SK-N-SH (cell line): ENCODE measurements at regions not wholly inside any gene's neighbourhood (a gene's known extent, or its start where the extent isn't known, plus 50 kb on each side); places are given as distances from the start of the nearest gene placed in this dataset.

Experiments used
- CTCF ChIA-PET: fragments of 300-600, 350-600 bp; formaldehyde crosslinking; extraction: SDS; loops from one replicate; lab custom pipeline; 2021; lab: Yijun Ruan, JAX
- POLR2A ChIA-PET: fragments of 350-600 bp; sonication (Branson Sonifier 250); formaldehyde crosslinking; extraction: SDS; loops from one replicate; lab custom pipeline; 2020; ENCODE audit warnings: antibody characterized with exemption, inconsistent platforms; lab: Yijun Ruan, JAX
- DNase-seq: peaks from one replicate; pipeline ENCODE4 v3.0.0; 2012
- H2AFZ ChIP-seq: fragments of 200-600 bp; sonication (generic); 2 replicates; pipeline ENCODE4 v1.8.1; 2016; ENCODE audit warnings: antibody characterized with exemption, mild to moderate bottlenecking, low read depth
- H3F3A ChIP-seq: fragments of 200-600 bp; sonication (generic); replicated peaks from 2 replicates; pipeline ENCODE3; 2016; ENCODE audit warnings: antibody characterized with exemption, mild to moderate bottlenecking; ENCODE audit not compliant: insufficient read depth
- H3K27ac ChIP-seq, 2 experiments: fragments of 200-500 bp in 1 of 2; fragments of 200-600 bp in 1 of 2; sonication (Bioruptor generic) in 1 of 2; sonication (generic), shearing (Covaris generic) in 1 of 2; 2 replicates each; pipeline versions ENCODE4 v1.5.1 to v1.6.1; 2014 to 2016; ENCODE audit warnings: low read depth in 2 of 2, inconsistent platforms in 1 of 2, low read length in 1 of 2, mild to moderate bottlenecking in 1 of 2, mixed read lengths in 1 of 2
- H3K27me3 ChIP-seq: fragments of 200-600 bp; sonication (generic), shearing (Covaris generic); 2 replicates; pipeline ENCODE4 v1.6.1; 2016; ENCODE audit warnings: mixed run types; ENCODE audit not compliant: insufficient read depth
- H3K36me3 ChIP-seq, 2 experiments: fragments of 200-500 bp in 1 of 2; fragments of 200-600 bp in 1 of 2; sonication (Bioruptor generic) in 1 of 2; sonication (generic) in 1 of 2; replicated peaks in 1 of 2; 2 replicates each; pipeline versions ENCODE3 to v1.5.1; 2014 to 2016; ENCODE audit warnings: low read length in 1 of 2, mild to moderate bottlenecking in 1 of 2; ENCODE audit not compliant: insufficient read depth in 2 of 2, control insufficient read depth in 1 of 2
- H3K4me1 ChIP-seq, 2 experiments: fragments of 200-500 bp in 1 of 2; fragments of 200-600 bp in 1 of 2; sonication (Bioruptor generic) in 1 of 2; sonication (generic), shearing (Covaris generic) in 1 of 2; 2 replicates each; pipeline versions ENCODE4 v1.5.1 to v1.6.1; 2014 to 2016; ENCODE audit warnings: low read depth in 1 of 2, low read length in 1 of 2, mixed run types in 1 of 2; ENCODE audit not compliant: insufficient read depth in 2 of 2, control insufficient read depth in 1 of 2
- H3K4me2 ChIP-seq: fragments of 200-600 bp; sonication (generic), shearing (Covaris generic); 2 replicates; pipeline ENCODE4 v1.6.1; 2017; ENCODE audit warnings: mixed run types
- H3K4me3 ChIP-seq, 2 experiments: fragments of 200-500 bp in 1 of 2; fragments of 200-600 bp in 1 of 2; sonication (Bioruptor generic) in 1 of 2; sonication (generic), shearing (Covaris generic) in 1 of 2; 2 replicates each; pipeline versions ENCODE4 v1.5.1 to v1.8.1; 2014 to 2016; ENCODE audit warnings: low read depth in 2 of 2, inconsistent platforms in 1 of 2, low read length in 1 of 2, mild to moderate bottlenecking in 1 of 2, mixed read lengths in 1 of 2, moderate library complexity in 1 of 2
- H3K79me2 ChIP-seq: fragments of 200-600 bp; sonication (generic); 2 replicates; pipeline ENCODE4 v1.8.1; 2017; ENCODE audit warnings: mild to moderate bottlenecking; ENCODE audit not compliant: insufficient read depth
- H3K9ac ChIP-seq: fragments of 200-600 bp; sonication (generic); 2 replicates; pipeline ENCODE4 v1.6.1; 2017; ENCODE audit warnings: mixed run types
- H3K9me2 ChIP-seq: fragments of 200-600 bp; sonication (generic); 2 replicates; pipeline ENCODE4 v1.6.1; 2017; ENCODE audit warnings: mixed run types
- H3K9me3 ChIP-seq: fragments of 200-600 bp; sonication (generic); 2 replicates; pipeline ENCODE4 v1.6.1; 2017; ENCODE audit warnings: mixed run types, mild to moderate bottlenecking, moderate library complexity
- H4K20me1 ChIP-seq: fragments of 200-600 bp; sonication (generic); 2 replicates; pipeline ENCODE4 v1.6.1; 2017; ENCODE audit warnings: mild to moderate bottlenecking, mixed run types; ENCODE audit not compliant: insufficient read depth
- CHD2 ChIP-seq: fragments of 150-350 bp; IDR thresholded peaks from 2 replicates; pipeline ENCODE4 v1.6.1; 2018; ENCODE audit warnings: low read length; ENCODE audit not compliant: partially characterized antibody
- CTCF ChIP-seq: fragments of 200-600 bp; sonication (generic); IDR thresholded peaks from 2 replicates; pipeline ENCODE4 v1.6.1; 2017; ENCODE audit warnings: antibody characterized with exemption, mild to moderate bottlenecking, moderate library complexity
- ELF1 ChIP-seq: IDR thresholded peaks from 2 replicates; pipeline ENCODE4 v1.4.0; 2012
- EP300 ChIP-seq, 2 experiments: IDR thresholded peaks; 2 replicates each; pipeline versions ENCODE4 v1.4.0 to v1.6.1; 2012; ENCODE audit warnings: borderline replicate concordance in 1 of 2, low read depth in 1 of 2, low read length in 1 of 2
- EZH2phosphoT487 ChIP-seq: fragments of 200-600 bp; sonication (generic); IDR thresholded peaks from 2 replicates; pipeline ENCODE4 v1.6.1; 2017; ENCODE audit warnings: low read depth, mixed run types, mild to moderate bottlenecking, antibody characterized with exemption, moderate library complexity, borderline replicate concordance
- FOSL2 ChIP-seq: IDR thresholded peaks from 2 replicates; pipeline ENCODE4 v1.4.0; 2012; ENCODE audit warnings: low read depth, mild to moderate bottlenecking, moderate library complexity, borderline replicate concordance
- FOXJ3 ChIP-seq: sonication (generic); formaldehyde crosslinking; IDR thresholded peaks from 2 replicates; pipeline ENCODE4 v1.5.1; 2020; ENCODE audit warnings: mild to moderate bottlenecking, missing genetic modification reagents
- FOXM1 ChIP-seq: IDR thresholded peaks from 2 replicates; pipeline ENCODE4 v1.4.0; 2012; ENCODE audit warnings: low read depth, mild to moderate bottlenecking
- GABPA ChIP-seq: IDR thresholded peaks from 2 replicates; pipeline ENCODE4 v1.4.0; 2012; ENCODE audit warnings: low read depth, mild to moderate bottlenecking
- GATA2 ChIP-seq: sonication (generic); formaldehyde crosslinking; IDR thresholded peaks from 2 replicates; pipeline ENCODE4 v1.5.0; 2020; ENCODE audit warnings: mild to moderate bottlenecking, missing genetic modification reagents
- IRF3 ChIP-seq: fragments of 150-350 bp; IDR thresholded peaks from 2 replicates; pipeline ENCODE4 v1.6.1; 2016; ENCODE audit warnings: mild to moderate bottlenecking, low read depth, low read length
- JUND ChIP-seq: IDR thresholded peaks from 2 replicates; pipeline ENCODE4 v1.4.0; 2012
- MEF2A ChIP-seq: IDR thresholded peaks from 2 replicates; pipeline ENCODE4 v1.4.0; 2012; ENCODE audit warnings: low read depth, borderline replicate concordance
- MXI1 ChIP-seq: IDR thresholded peaks from 2 replicates; pipeline ENCODE4 v1.6.1; 2012; ENCODE audit warnings: mild to moderate bottlenecking, low read depth, low read length, improper control_type of control experiment
- NFIC ChIP-seq: IDR thresholded peaks from 2 replicates; pipeline ENCODE4 v1.4.0; 2012; ENCODE audit warnings: borderline replicate concordance
- RAD21 ChIP-seq: IDR thresholded peaks from 2 replicates; pipeline ENCODE4 v1.6.1; 2012; ENCODE audit warnings: mild to moderate bottlenecking, low read length
- RCOR1 ChIP-seq: fragments of 150-350 bp; IDR thresholded peaks from 2 replicates; pipeline ENCODE4 v1.6.1; 2017; ENCODE audit warnings: antibody characterized with exemption, low read length
- REST ChIP-seq: IDR thresholded peaks from 2 replicates; pipeline ENCODE4 v1.6.1; 2012; ENCODE audit warnings: mild to moderate bottlenecking, low read depth, low read length, moderate library complexity
- RFX5 ChIP-seq: IDR thresholded peaks from 2 replicates; pipeline ENCODE4 v1.6.1; 2012; ENCODE audit warnings: mild to moderate bottlenecking, improper control_type of control experiment, low read length
- RXRA ChIP-seq: IDR thresholded peaks from 2 replicates; pipeline ENCODE4 v1.4.0; 2012; ENCODE audit warnings: low read depth, mild to moderate bottlenecking, borderline replicate concordance
- SIN3A ChIP-seq: IDR thresholded peaks from 2 replicates; pipeline ENCODE4 v1.6.1; 2012; ENCODE audit warnings: low read depth, mild to moderate bottlenecking, low read length, moderate library complexity, borderline replicate concordance
- SMC3 ChIP-seq: IDR thresholded peaks from 2 replicates; pipeline ENCODE4 v1.6.1; 2012; ENCODE audit warnings: low read depth, low read length, improper control_type of control experiment
- YY1 ChIP-seq: IDR thresholded peaks from 2 replicates; pipeline ENCODE4 v1.4.0; 2012; ENCODE audit warnings: low read depth, mild to moderate bottlenecking
- WGBS: methylation state at CpG from one replicate; pipeline ENCODE4 v1.1.6; 2017; ENCODE audit warnings: low lambda C conversion rate; 5-methylcytosine and 5-hydroxymethylcytosine counted together
- TF ChIP-seq, protein P1 (sequence below): IDR thresholded peaks from 2 replicates; pipeline ENCODE4 v1.4.0; 2012; ENCODE audit warnings: low read depth

DNA sequence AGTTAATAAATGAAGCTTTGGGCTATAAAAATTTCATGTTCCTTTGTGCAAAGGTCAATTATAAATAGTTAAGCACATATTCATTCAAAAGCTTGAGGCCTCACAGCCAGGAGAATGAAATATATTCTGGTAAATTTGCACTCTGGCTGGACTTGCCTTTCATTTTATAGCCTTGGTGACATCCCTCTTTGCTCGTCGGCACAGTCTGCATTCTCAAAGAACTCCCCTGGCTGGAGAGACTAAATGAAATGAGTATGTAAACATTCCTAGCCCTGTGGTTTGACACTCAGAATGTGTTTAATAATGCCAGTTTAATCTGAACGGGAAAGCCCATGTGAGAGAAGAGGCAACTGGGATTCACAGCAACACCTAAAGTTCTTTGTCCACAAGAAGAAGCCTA, 285.6 kb downstream of the BRINP1 start:
- H3F3A ChIP-seq = no peaks in the 10 kb centered on the region
- WGBS = 58% methylated on average over 3 of the region's 3 CpGs
- POLR2A ChIA-PET = no interaction called here
- H3K9me2 ChIP-seq = no peaks in the 10 kb centered on the region
- no peak overlapping the region for H3K9ac ChIP-seq
- H3K4me1 ChIP-seq = no peaks in the 10 kb centered on the region
- H3K79me2 ChIP-seq = no peaks in the 10 kb centered on the region
- H3K9me3 ChIP-seq = no peaks in the 10 kb centered on the region
- H4K20me1 ChIP-seq = no peaks in the 10 kb centered on the region
- no peaks in the 10 kb centered on the region for H3K36me3 ChIP-seq
- no peak overlapping the region for H2AFZ ChIP-seq
- H3K27me3 ChIP-seq = no peaks in the 10 kb centered on the region
- no peak overlapping the region for H3K27ac ChIP-seq
- no peak for DNase-seq
- no peak overlapping the region for H3K4me2 ChIP-seq
- CTCF ChIA-PET = no interaction called here
- TF ChIP-seq MEF2A (no peak), EP300 (IDR thresholded peaks at IDR 0.05; ENCODE audit: borderline replicate concordance in 1 of 2, low read depth in 1 of 2, low read length in 1 of 2) (no peak), EZH2phosphoT487 (no peak), CHD2 (no peak), RCOR1 (no peak), FOSL2 (no peak), GABPA (no peak), FOXM1 (no peak), FOXJ3 (CRISPR knock-in tag) (no peak), RFX5 (no peak), MXI1 (no peak), CTCF (no peak), RXRA (no peak)
- TF ChIP-seq, protein P1, sequence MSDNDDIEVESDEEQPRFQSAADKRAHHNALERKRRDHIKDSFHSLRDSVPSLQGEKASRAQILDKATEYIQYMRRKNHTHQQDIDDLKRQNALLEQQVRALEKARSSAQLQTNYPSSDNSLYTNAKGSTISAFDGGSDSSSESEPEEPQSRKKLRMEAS = no peak
- no peak overlapping the region for H3K4me3 ChIP-seq

DNA sequence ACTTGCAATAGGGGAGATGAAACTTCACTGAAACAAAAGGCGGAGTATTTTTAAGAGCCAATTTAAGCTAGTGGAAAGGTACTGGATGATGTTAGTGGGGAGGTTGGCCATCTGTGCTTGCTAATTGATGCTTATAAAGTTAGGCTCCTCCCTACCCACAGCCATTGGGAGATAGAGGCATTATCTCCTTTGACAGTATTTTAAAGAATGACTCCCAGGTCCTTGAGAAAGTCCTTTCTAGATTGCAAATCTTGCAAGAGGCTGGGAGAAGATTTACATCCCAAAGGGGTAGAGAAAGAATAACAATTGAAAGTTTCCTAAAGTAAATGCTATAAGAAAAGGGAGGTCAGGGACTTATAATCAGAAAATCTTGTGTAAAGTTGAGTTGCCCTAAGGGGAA, 282.6 kb downstream of the BRINP1 start:
- Histone ChIP-seq H3K79me2 (no peaks in the 10 kb centered on the region), H3F3A (no peaks in the 10 kb centered on the region), H3K4me2 (no peak overlapping the region), H3K4me1 (no peaks in the 10 kb centered on the region), H3K9ac (no peak overlapping the region), H3K27ac (no peak overlapping the region), H3K27me3 (no peaks in the 10 kb centered on the region), H3K9me2 (0 out of 2 replicates have a peak, but pooled peaks cover under 1% of the 10 kb centered on the region), H3K4me3 (no peak overlapping the region), H3K36me3 (no peaks in the 10 kb centered on the region), H4K20me1 (no peaks in the 10 kb centered on the region), H2AFZ (no peak overlapping the region), H3K9me3 (no peaks in the 10 kb centered on the region)
- ChIA-PET POLR2A (no interaction called here), CTCF (no interaction called here)
- WGBS = 69% methylated on average over 1 of the region's 1 CpG
- DNase-seq = no peak
- TF ChIP-seq IRF3 = no peak
- TF ChIP-seq JUND = no peak
- no peak for TF ChIP-seq FOXJ3 (CRISPR knock-in tag)
- TF ChIP-seq ELF1 = no peak
- TF ChIP-seq GATA2 (CRISPR knock-in tag) = no peak
- TF ChIP-seq SIN3A = no peak
- no peak for TF ChIP-seq RAD21
- TF ChIP-seq YY1 = no peak
- TF ChIP-seq NFIC = no peak
- no peak for TF ChIP-seq EZH2phosphoT487
- no peak for TF ChIP-seq REST
- no peak for TF ChIP-seq SMC3
- no peak for TF ChIP-seq MXI1
- no peak for TF ChIP-seq RXRA
